ENCODE measurements at regions not wholly inside any gene's neighbourhood (a gene's known extent, or its start where the extent isn't known, plus 50 kb on each side); places are given as distances from the start of the nearest gene placed in this dataset.

DNA sequence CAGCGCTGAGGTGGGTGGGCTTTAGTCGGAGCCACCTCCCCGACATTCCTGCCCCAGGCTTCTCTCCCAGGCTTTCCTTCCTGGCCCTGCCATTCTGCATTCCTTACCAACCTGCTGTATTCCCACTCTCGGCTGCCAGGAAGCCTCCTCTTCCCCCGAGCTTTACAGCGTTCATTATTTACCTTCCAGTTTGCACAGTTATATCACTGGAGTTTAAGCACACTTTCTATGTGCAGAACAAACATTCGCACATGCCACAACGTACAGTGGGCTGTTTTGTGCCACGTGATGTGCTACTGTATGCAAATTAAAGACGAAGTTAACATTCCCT lies 246.3 kb downstream of the SOX11 start:
- TF ChIP-seq CTCF (optimal IDR thresholded peaks at IDR 0.05 in 1 of 3, IDR thresholded peaks at IDR 0.05 in 1 of 3, conservative IDR thresholded peaks at IDR 0.05 in 1 of 3; ENCODE audit: extremely low read depth in 1 of 3, insufficient read depth in 2 of 3, low read length in 3 of 3) (no peak), EZH2 (IDR thresholded peaks at IDR 0.05; ENCODE audit: low read length) (no peak)
